DMS79 (cell line): ENCODE measurements at regions not wholly inside any gene's neighbourhood (a gene's known extent, or its start where the extent isn't known, plus 50 kb on each side); places are given as distances from the start of the nearest gene placed in this dataset.
"Not testable (repeated sequence)": the region's sequence is repeated elsewhere in the genome, so short reads cannot be mapped to it uniquely, and the experiment has no call there.

ENCODE experiments used
- DNase-seq: peaks from one replicate; lab custom pipeline; 2025; lab: John Stamatoyannopoulos, UW

DNA sequence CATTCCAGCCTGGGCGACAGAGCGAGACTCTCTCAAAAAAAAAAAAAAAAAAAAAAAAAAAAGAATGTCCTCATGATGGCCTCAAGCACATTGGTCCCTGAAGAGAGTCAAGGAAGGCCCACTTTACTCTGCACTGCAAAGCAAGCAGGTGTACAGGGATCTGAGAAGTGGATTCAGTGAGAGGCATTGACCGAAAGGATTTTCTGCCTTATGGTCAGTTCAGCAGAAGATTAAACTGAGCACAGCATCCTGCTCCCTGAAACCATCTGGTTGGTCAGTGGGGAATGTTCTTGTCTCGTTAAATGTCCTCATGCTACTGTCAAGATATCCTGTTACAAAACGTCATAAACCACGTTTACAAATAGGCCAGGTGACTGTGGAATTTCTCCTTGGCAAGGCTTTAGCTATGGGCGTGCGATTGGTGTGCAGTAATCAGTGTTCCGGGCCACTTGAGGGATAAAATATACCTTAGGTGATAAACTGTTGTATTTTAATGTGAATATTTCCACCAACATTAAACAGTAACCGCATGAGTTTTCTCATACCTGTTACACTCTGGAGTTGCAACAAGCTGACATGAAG is 195.0 kb downstream of the ADRA2C start:
- not testable (repeated sequence) for DNase-seq

DNA sequence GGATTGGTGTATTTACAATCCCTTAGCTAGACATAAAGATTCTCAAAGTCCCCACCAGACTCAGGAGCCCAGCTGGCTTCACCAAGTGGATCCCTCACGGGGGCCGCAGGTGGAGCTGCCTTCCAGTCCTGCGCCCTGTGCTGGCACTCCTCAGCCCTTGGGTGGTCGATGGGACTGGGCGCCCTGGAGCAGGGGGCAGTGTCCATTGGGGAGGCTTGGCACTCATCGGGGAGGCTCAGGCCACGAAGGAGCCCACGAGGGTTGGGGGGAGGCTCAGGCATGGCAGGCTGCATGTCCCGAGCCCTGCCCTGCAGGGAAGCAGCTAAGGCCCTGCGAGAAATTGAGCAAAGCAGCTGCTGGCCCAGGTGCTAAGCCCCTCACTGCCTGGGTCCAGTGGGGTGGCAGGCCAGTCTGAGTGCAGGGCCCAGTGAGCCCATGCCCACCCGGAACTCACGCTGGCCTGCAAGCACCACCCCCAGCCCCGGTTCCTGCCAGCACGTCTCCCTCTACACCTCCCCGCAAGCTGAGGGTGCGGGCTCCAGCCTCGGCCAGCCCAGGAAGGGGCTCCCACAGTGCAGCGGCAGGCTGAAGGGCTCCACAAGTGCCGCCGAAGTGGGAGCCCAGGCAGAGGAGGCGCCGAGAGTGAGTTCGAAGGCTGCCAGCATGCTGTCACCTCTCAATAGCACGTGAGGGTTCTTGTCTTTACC is 198.5 kb downstream of the ADRA2C start:
- DNase-seq: not testable (repeated sequence)

DNA sequence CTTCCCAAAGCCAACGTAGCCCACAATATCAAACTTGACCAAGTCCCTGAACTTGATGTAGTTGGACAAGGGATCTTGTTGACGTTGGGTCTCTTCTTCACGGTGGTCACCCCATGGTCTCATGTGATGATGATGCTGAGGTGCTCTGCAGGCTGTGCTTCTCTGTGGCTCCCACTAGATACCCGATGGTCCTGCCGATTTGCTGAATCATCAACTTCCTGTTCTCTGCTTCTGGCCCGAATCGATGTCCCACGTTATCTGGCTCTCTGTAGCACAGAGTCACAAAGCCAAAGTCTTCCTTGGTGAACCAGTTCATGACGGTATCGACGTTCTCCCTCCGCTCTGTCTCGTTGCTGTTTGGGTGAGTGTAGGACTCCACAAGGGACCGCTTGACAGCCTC is 201.0 kb downstream of the ADRA2C start:
- not testable (repeated sequence) for DNase-seq

DNA sequence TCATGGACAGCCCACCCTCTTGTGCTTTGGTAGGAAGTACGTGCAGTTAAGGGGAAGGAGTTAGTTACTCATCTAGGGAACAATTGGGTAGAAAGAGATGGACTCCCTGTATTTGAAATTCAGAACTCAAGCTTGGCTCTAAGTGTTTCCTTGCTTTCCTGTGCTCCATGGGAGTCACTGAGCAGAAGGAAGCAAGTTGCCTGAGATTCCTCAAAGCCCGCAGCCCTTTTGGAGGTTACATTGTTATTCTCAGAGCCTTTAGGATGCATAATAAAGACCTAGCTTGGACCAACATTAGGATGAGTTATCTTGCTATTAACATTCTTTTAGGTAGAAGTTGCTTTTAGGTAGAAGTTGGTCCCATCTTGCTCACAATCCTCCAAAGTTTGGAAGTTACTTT is 206.4 kb downstream of the ADRA2C start:
- not testable (repeated sequence) for DNase-seq

DNA sequence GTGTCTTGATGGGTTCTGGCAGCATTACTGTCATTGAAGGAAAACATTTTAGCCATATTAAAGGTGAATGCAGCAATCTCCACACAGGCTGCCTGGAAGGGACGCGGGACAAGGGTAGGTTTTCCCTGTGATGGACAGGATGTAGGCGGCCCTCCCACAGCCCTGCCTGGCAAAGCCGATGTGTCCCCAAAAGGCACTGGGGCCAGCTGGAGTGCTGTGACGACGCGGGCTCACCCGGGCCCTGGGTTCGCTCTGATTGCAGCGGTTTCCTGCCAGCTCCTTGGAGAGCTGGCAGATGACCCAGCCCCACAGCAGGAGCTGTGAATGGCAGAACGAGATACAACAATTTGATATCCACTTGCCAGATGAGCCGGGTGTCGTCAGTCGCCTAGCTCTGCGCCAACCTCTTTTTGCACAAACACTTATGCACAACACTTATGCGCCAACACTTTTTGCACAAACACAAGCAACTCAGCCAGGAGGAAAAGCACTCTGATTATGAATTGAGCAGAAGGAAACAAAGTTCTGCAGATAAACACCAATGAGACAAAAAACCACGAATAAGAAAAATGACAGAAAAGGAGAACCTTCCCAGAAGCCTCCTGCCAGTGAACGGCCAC is 207.5 kb downstream of the ADRA2C start:
- not testable (repeated sequence) for DNase-seq

DNA sequence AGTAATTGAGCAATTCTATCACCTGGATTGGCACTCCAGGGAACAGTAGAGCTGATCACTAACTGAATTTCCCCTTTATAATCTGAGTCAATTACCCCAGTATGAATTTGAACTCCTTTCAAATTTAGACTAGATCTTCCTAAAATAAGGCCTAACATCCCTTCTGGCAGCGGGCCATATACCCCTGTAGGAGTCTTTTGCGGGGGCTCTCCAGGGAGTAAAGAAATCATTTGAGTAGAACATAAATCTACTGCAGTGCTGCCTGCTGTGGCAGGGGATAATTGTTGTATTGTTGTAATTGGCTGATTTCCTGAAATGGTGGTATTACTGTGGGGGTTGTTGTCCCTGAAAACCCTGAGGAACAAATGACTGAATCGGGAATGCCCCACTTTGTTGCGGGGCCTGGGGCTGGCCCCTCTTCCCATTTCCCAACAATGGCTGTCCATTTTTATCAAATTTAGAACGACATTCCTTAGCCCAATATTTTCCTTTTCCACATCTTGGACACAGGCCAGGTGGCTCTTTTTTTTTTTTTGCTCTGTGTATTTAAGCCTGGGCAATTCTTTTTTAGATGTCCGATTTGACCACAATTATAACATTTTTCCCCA is 217.4 kb downstream of the ADRA2C start:
- DNase-seq: not testable (repeated sequence)

DNA sequence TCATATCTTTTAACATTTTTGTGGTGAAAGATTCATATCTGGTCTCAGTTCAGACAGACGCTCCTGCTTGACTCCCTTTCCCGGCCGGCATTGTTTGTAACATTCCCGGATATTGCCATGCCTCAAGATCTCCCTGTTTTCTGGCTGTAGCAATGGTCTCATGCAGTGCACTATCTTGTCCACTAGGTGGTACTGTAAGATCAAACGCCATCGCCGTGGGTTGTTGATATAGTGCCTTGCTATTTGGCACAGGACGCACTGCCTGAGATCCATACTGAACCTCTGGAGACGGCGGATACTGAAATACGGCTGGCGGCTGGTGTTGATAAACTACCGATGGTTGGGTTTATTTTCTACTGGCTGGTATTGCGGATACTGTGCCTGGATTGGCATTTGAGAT is 218.6 kb downstream of the ADRA2C start:
- DNase-seq: not testable (repeated sequence)

DNA sequence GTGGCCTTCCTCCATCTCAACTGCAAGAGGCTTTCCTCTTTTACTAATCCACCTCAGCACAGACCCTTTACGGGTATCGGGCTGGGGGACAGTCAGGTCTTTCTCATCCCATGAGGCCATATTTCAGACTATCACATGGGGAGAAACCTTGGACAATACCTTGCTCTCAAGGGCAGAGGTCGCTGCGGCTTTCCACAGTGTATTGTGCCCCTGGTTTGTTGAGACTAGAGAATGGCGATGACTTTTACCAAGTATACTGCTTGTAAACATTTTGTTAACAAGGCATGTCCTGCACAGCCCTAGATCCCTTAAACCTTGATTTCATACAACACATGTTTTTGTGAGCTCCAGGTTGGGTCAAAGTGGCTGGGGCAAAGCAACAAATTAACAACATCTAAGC is 220.2 kb downstream of the ADRA2C start:
- not testable (repeated sequence) for DNase-seq

DNA sequence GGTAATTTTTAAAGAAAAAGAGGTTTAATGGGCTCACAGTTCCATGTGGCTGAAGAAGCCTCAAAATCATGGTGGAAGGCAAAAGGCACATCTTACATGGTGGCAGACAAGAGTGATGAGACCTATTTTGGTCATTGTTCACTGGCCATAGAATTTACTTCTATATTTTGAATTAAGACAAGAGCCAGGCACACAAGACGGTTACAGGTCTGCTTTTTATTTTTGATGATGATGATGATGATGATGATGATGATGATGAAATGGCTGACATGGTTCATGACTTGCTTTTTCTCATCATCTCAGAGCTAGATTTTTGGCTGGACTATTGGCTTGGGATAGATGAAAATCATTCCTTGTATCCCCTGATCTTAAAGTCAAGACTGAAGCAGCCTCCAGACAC is 229.3 kb downstream of the OTOP1 start:
- not testable (repeated sequence) for DNase-seq

DNA sequence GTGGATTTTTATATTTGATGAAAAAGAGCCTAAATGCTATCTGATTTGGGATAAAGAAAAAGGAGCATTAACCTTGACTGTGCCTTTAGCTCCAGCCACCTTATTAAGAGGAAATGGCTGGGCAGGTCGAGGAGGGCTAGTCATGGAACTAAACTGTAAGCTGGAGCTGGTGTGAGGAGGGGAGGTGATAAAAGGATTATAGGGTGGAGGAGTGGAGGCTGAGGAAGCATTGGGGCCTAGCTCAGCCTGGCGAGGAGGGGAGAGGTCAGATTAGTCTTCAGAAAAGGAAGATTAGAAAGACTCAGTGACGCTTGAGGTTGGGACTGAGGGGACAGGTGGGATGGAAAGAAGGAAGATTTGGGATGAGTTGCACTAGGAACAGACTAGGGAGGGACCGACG is 222.7 kb downstream of the OTOP1 start:
- not testable (repeated sequence) for DNase-seq

DNA sequence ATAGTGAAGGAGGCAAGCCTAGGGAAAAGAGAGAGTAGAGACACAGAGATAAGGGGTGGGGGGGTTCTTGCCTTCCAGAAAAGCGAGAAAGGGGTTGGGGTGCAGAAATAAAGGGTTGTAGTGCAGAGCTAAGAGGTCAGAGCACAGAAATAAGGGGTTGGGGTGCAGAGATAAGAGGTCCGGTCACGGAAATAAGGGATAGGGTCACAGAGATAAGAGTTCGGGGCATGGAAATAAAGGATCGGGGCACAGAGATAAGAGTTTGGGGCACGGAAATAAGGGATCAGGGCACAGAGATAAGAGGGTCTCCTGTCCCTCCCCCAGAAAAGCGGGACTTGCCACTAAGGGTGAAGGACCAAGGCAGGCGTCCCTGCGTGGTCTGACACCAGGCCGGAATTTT is 222.0 kb downstream of the OTOP1 start:
- DNase-seq: not testable (repeated sequence)

DNA sequence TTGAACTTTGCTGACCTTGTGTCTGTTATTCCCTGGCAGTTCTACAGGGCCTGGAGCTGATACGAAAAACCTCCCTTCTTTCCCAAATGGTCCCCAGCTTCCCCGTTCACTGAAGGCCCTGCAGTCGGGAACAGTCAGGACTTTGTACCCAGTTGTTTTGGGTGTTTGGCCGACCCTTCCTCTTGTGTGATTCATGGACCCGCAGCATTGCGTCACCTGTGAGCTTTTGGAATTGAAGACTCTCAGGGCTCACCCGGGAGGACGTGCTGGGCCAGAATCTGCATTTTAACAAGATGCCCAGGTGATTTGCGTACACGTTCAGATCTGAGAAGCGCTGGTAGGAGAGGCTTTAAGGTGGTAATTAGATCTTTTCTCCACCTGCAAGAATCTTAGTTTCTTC is 220.4 kb downstream of the OTOP1 start:
- not testable (repeated sequence) for DNase-seq

DNA sequence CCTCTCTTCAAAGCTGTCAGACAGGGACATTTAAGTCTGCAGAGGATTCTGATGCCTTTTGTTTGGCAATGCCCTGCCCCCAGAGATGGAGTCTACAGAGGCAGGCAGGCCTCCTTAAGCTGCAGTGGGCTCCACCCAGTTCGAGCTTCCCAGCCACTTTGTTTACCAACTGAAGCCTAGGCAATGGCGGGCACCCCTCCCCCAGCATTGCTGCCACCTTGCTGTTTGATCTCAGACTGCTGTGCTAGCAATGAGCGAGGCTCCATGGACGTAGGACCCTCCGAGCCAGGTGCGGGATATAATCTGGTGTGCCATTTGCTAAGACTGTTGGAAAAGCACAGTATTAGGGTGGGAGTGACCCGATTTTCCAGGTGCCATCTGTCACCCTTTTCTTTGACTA is 207.7 kb downstream of the OTOP1 start:
- not testable (repeated sequence) for DNase-seq

DNA sequence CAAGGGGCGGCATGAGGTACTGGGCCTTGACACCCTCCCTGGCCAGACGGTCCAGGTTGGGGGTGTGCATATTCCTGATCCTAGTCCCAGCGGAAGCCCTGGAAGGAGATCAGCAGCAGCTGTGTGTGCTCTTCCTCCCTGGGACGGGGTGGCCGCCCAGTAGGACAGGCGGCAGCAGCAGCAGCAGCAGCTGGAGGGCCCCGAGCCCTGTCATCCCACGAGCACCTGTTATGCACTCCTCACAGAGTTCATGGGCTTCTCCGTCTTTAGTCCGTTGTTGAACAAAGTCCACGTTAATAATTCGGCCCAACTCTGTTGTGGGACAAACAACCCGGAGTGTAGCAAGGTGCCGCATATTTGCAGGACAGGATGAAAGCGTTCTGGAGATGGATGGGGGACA is 205.6 kb downstream of the OTOP1 start:
- DNase-seq: not testable (repeated sequence)

DNA sequence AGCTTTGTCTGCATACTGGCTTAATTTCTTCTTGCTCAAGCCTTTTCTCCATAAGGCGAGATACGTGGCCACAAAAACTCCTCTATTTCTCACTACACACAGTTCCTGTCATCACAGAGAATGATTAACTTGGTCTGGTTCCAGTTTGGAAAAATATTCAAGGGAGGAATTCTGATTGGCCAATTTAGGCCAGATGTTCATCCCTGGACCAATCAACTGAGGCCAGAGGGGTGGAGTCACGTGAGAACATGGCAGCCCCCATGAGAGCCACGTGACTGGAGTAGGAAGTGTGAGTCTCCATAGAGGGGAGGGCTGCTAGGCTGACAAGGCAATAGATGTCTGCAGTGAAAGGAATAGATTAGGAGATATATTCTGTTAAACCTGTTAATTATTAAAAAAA is 200.0 kb downstream of the OTOP1 start:
- not testable (repeated sequence) for DNase-seq

DNA sequence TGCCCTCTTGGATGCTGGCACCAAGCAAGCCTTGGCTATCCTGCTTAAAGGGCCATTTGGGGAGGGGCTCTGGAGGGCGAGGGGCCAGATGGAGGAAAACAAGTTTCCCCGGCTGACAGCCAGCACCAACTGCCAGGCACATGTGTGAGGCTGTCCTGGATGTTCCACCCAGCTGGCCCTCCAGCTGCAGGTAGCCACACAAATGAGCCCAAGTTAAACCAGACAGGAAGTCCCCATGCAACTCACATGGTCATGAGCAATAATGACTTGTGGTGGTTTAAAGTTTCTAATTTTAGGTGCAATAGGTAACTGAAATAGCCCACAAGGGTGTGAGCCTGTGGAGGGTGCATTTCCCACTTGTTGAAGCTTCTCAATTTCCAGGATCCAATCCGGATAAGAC is 198.0 kb downstream of the OTOP1 start:
- not testable (repeated sequence) for DNase-seq

DNA sequence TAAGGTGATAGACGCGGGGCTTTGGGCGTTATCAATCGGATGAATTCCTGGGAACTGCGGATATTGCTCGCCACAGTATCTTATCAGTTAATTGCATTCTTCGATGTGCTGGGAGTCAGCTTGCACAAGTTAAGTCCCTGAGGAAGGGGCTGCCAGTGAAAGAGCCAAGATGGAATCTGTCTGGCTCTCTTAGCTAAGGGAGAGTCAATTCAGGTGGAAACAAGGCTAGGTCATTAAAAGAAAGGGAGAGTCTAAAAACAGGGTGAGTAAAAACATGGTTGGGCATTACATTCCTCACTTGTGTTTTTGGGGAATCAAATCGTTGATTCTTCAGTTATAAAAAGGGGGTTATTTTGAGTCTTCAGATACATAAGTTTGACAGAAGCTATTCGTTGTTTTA is 196.2 kb downstream of the OTOP1 start:
- not testable (repeated sequence) for DNase-seq

DNA sequence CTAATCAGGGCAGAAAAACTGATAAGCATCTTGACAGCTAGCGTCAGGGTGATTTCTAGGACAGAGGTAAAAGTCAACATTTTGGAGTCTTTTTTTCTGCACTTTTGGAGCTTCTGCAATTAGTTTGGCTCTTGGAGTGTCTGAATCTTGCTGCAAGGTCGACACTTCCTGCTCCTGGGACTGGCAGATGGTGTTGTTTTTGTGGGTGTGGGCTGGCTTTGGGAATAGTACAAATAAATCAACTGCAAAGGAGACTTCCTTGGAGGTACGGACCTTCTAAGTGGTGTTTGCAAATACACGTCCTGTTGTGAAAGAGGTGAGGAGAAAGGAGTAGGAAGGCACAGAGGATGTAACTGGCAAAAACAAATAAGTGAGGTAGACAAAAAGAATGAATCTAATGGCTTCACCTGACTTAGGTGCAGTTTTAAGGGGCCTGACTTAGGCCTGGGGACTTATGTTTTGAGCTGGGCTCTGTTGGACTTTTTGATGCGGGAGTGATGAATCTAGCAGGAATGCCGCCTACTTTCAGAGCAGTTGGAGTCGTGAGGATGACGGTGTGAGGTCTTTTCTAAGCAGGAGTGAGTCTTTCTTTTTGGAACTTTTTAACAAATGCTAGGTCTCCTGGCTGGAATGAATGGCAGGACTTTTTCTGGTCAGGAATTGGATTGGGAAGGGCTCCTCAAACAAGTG is 195.1 kb downstream of the OTOP1 start:
- not testable (repeated sequence) for DNase-seq

DNA sequence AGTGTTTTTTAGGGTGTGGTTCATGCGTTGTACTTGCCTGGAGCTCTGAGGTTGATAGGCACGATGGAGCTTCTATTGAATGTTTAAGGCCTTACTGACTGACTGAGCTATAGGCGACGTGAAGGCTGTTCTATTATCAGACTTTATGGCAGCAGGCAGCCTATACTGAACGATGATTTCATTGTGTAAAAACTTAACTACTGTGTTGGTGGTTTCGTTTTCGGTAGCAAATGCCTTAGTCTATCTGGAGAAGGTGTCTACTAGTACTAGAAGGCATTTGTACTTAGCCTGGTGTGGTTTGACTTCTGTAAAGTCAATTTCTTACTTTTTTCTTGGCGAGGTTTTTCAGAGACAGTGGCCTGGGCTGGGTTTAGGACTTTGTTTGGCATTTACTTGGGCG is 194.4 kb downstream of the OTOP1 start:
- DNase-seq: not testable (repeated sequence)

DNA sequence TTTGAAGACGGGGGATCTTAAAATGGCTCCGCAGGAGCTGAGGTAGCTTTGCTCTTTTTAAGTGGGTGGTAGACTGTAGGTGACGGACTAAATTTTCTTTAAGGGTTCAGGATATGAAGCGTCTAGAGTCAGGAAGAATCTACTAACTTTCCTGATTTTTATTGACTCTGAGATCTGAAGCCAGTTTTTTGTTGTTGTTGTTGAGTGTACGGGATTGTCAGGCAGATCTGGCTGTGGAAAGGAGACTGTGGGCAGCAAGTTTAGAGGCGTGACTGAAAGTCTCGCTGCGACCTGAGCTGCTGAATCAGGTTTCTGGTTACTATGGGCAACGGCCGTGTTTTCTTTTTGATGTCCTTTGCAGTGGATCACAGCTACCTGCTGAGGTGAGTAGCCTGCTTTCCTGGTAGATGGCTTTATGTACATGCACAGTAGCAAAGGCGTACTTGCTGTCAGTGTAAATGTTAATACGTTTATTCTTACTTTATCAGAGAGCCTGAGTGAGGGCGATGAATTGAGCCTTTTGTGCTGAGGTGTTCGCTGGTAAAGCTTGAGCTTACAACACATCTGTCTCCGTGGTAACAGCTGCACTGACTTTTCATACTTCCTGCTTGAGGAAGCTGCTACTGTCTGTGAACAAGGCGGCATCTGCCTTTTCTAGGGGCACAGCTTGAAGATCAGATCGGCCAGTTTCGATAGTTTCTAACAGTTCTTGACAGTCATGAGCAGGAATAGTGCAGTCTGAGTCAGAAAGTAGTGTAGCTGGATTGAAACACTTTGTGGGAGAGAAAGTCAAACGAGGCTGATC is 193.7 kb downstream of the OTOP1 start:
- DNase-seq: not testable (repeated sequence)

DNA sequence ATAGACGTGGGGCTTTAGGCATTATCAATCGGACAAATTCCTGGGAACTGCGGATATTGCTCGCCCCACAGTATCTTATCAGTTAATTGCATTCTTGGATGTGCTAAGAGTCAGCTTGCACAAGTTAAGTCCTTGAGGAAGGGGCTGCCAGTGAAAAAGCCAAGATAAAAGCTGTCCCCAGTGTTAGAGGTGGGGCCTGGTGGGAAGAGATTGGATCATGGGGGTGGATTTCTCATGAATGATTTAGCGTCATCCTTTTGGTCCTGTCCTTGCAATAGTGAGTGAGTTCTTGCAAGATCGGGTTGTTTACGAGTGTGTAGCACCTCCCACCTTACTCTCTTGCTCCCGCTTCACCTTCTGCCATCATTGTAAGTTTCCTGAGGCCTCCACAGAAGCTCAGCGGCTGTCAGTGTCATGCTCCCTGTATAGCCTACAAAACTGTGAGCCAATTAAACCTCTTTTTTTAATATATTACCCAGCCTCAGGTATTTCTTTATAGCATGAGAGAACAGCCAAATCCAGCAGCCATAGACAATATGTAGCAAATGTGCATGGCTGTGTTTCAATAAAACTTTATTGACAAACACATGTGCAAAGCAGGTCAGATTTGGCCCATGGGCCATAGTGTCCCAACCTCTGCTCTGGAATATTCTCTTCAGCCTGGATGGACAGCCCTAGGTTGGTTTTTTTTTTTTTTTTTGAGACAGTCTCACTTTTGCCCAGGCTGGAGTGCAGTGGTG is 189.2 kb downstream of the OTOP1 start:
- not testable (repeated sequence) for DNase-seq
